HepG2 (cell line): ENCODE measurements at regions not wholly inside any gene's neighbourhood (a gene's known extent, or its start where the extent isn't known, plus 50 kb on each side); places are given as distances from the start of the nearest gene placed in this dataset.

Experiments used
- ATAC-seq: fragments of 200-7000 bp; cut with Tn5 transposase; 3 replicates; pipeline ENCODE4 v1.9.1; 2020; ENCODE audit warnings: mild to moderate bottlenecking, moderate library complexity
- BruUV-seq: library from RNA; stranded (reverse); fragments of 400-500 nt; replicated peaks from 2 replicates; lab custom pipeline; 2021; lab: Mats Ljungman, UMichigan
- CTCF ChIA-PET: fragments of 300-600 bp; formaldehyde crosslinking; extraction: SDS; loops from one replicate; lab custom pipeline; 2021; ENCODE audit warnings: low total read pairs, inconsistent platforms, low intra/inter-chr PET ratio; lab: Yijun Ruan, JAX
- POLR2A ChIA-PET: fragments of 350-600 bp; sonication (Branson Sonifier 250); formaldehyde crosslinking; loops from one replicate; lab custom pipeline; 2020; ENCODE audit warnings: antibody characterized with exemption, inconsistent platforms; lab: Yijun Ruan, JAX
- DNase-seq: peaks from one replicate; pipeline ENCODE4 v3.0.0-alpha.2; 2015; ENCODE audit warnings: low spot score
- FAIRE-seq: peaks from 3 replicates; lab custom pipeline; 2011; peaks lifted over from hg19 to GRCh38; lab: Jason Lieb, UNC
- H2AFZ ChIP-seq: one replicate; pipeline ENCODE4 v1.6.1; 2011; ENCODE audit warnings: low read length, inconsistent platforms
- H3K27ac ChIP-seq: fragments of 300-600 bp; 3 replicates; pipeline ENCODE4 v1.8.0; 2011; ENCODE audit warnings: mixed run types, mild to moderate bottlenecking, mixed read lengths, low read length, inconsistent platforms; ENCODE audit not compliant: insufficient read depth; ENCODE audit errors: extremely low read length
- H3K27me3 ChIP-seq, 2 experiments: fragments of 200-600 bp in 1 of 2; 2 replicates in 1 of 2; 3 replicates in 1 of 2; pipeline versions ENCODE4 v1.6.0 to v1.8.0; 2011; ENCODE audit warnings: low read length in 2 of 2, mild to moderate bottlenecking in 2 of 2, moderate library complexity in 2 of 2, inconsistent platforms in 1 of 2; ENCODE audit not compliant: insufficient read depth in 2 of 2, control insufficient read depth in 1 of 2
- H3K36me3 ChIP-seq, 2 experiments: fragments of 200-600 bp in 1 of 2; replicated peaks in 1 of 2; 2 replicates in 1 of 2; 3 replicates in 1 of 2; pipeline versions ENCODE4 v1.5.1 to v1.8.0; 2011; ENCODE audit warnings: low read length in 2 of 2, inconsistent platforms in 1 of 2; ENCODE audit not compliant: insufficient read depth in 2 of 2, control insufficient read depth in 1 of 2
- H3K4me1 ChIP-seq: 2 replicates; pipeline ENCODE4 v1.5.1; 2012; ENCODE audit warnings: low read length, inconsistent platforms; ENCODE audit not compliant: insufficient read depth
- H3K4me2 ChIP-seq: 2 replicates; pipeline ENCODE4 v1.6.0; 2011; ENCODE audit warnings: low read depth, low read length, inconsistent platforms
- H3K4me3 ChIP-seq, 3 experiments: fragments of 200-600 bp in 1 of 3; sonication (generic), shearing (Covaris generic) in 1 of 3; replicated peaks in 1 of 3; 2 replicates each; pipeline ENCODE4 v1.5.1; 2011 to 2016; ENCODE audit warnings: low read length in 3 of 3, inconsistent platforms in 2 of 3, low read depth in 2 of 3, mild to moderate bottlenecking in 2 of 3, control low read depth in 1 of 3, mixed read lengths in 1 of 3; ENCODE audit not compliant: insufficient read depth in 1 of 3
- H3K79me2 ChIP-seq: one replicate; pipeline ENCODE4 v1.6.1; 2011; ENCODE audit warnings: low read length, inconsistent platforms; ENCODE audit not compliant: insufficient read depth
- H3K9ac ChIP-seq: 2 replicates; pipeline ENCODE4 v1.6.0; 2011; ENCODE audit warnings: mild to moderate bottlenecking, low read depth, low read length, inconsistent platforms; ENCODE audit not compliant: insufficient read depth
- H3K9me3 ChIP-seq: 2 replicates; pipeline ENCODE4 v1.5.1; 2012; ENCODE audit warnings: mild to moderate bottlenecking, low read length
- H4K20me1 ChIP-seq: 2 replicates; pipeline ENCODE4 v1.6.0; 2011; ENCODE audit warnings: inconsistent platforms, mild to moderate bottlenecking, low read length, moderate library complexity; ENCODE audit not compliant: insufficient read depth
- ATF6 ChIP-seq: sonication (generic); formaldehyde crosslinking; conservative IDR thresholded peaks from 2 replicates; pipeline ENCODE4 v1.4.0; 2020; ENCODE audit warnings: missing genetic modification reagents
- ELK4 ChIP-seq: sonication (generic); formaldehyde crosslinking; IDR thresholded peaks from 2 replicates; pipeline ENCODE4 v1.9.0; 2021; ENCODE audit warnings: missing genetic modification reagents, borderline replicate concordance
- GABPA ChIP-seq, 2 experiments: IDR thresholded peaks; 2 replicates each; pipeline ENCODE4 v1.6.1; 2011 to 2016; ENCODE audit warnings: low read depth in 2 of 2, low read length in 1 of 2, missing biosample characterization in 1 of 2, missing genetic modification characterization in 1 of 2
- HIC2 ChIP-seq: sonication (generic); formaldehyde crosslinking; IDR thresholded peaks from 2 replicates; pipeline ENCODE4 v1.9.0; 2022; ENCODE audit warnings: low read depth, missing genetic modification reagents
- HNRNPH1 ChIP-seq: fragments of 200-400 bp; formaldehyde crosslinking; optimal IDR thresholded peaks from 2 replicates; pipeline ENCODE3; 2017; ENCODE audit warnings: mild to moderate bottlenecking, low read depth, low read length
- NKX3-1 ChIP-seq: sonication (generic); formaldehyde crosslinking; IDR thresholded peaks from 2 replicates; pipeline ENCODE4 v1.5.0; 2020; ENCODE audit warnings: missing genetic modification reagents
- RELA ChIP-seq: sonication (generic); formaldehyde crosslinking; IDR thresholded peaks from 2 replicates; pipeline ENCODE4 v1.4.0; 2020; ENCODE audit warnings: missing genetic modification reagents
- TAF1 ChIP-seq: sonication (generic); formaldehyde crosslinking; IDR thresholded peaks from 2 replicates; pipeline ENCODE4 v1.4.0; 2020; ENCODE audit warnings: missing genetic modification reagents
- ZBED4 ChIP-seq: sonication (generic); formaldehyde crosslinking; IDR thresholded peaks from 2 replicates; pipeline ENCODE4 v1.4.0; 2020; ENCODE audit warnings: missing genetic modification reagents, borderline replicate concordance
- ZNF326 ChIP-seq: sonication (generic); formaldehyde crosslinking; IDR thresholded peaks from 2 replicates; pipeline ENCODE4 v1.4.0; 2020; ENCODE audit warnings: missing genetic modification reagents, borderline replicate concordance
- ZNF383 ChIP-seq: sonication (generic); formaldehyde crosslinking; IDR thresholded peaks from 2 replicates; pipeline ENCODE4 v1.4.0; 2020; ENCODE audit warnings: missing genetic modification reagents, mild to moderate bottlenecking, borderline replicate concordance
- ZNF740 ChIP-seq: sonication (generic); formaldehyde crosslinking; IDR thresholded peaks from 2 replicates; pipeline ENCODE4 v1.4.0; 2020; ENCODE audit warnings: missing genetic modification reagents
- WGBS: methylation state at CpG from one replicate; pipeline ENCODE4 v1.1.6; 2017; ENCODE audit warnings: low lambda C conversion rate; 5-methylcytosine and 5-hydroxymethylcytosine counted together
- in situ Hi-C: cut with HindIII; loops from 2 replicates; pipeline ENCODE4 v1.10.0; 2017; ENCODE audit warnings: low pct_unique_long_range_greater_than_20kb; ENCODE audit not compliant: extremely low pct_ligation_motif_present
- intact Hi-C: fragments of 100-400 bp; cut with micrococcal nuclease; formaldehyde crosslinking; loops from one replicate; pipeline ENCODE4 v1.10.0; 2022; ENCODE audit not compliant: unreplicated experiment
- TF ChIP-seq, protein P1 (sequence below): sonication (generic); formaldehyde crosslinking; IDR thresholded peaks from 2 replicates; pipeline ENCODE4 v1.4.0; 2020; ENCODE audit warnings: mild to moderate bottlenecking, missing genetic modification reagents

DNA sequence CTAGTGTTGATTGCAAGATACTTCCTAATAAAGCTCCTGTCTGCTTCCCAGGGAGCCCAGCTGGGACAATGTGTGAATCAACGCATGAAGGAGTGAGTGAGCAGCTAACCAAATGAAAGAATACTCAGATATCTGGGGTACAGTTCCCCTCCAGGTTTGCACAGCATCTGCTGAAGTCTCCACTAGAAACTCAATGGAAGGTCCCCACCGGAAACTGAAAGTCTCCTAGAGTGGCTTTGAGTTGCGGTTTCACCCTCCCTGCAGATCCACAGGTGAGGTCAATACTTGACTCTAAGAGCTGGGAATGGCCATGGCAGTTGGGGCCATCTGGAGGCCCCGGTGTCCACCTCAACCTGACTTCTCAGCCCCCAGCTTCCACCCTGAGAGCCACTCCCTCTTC is 198.2 kb upstream of the MSX2 start:
- intact Hi-C loops = no loop called here
- no peaks in the 10 kb centered on the region for H3K27me3 ChIP-seq
- 7% methylated on average over 3 of the region's 4 CpGs for WGBS
- no TSS peak for BruUV-seq
- no peaks in the 10 kb centered on the region for H3K79me2 ChIP-seq
- H3K4me1 ChIP-seq = no peaks in the 10 kb centered on the region
- no peak for FAIRE-seq
- no peaks in the 10 kb centered on the region for H3K36me3 ChIP-seq
- H3K9me3 ChIP-seq = no peaks in the 10 kb centered on the region
- ChIA-PET CTCF (no interaction called here), POLR2A (no interaction called here)
- H3K4me2 ChIP-seq = no peak overlapping the region
- H3K9ac ChIP-seq = no peak overlapping the region
- no peak overlapping the region for H3K27ac ChIP-seq
- no peaks in the 10 kb centered on the region for H4K20me1 ChIP-seq
- in situ Hi-C loops = no loop called here
- no peak for DNase-seq
- no peak for ATAC-seq
- H3K4me3 ChIP-seq = no peak overlapping the region
- H2AFZ ChIP-seq = no peak overlapping the region
- TF ChIP-seq HIC2 (no peak), ELK4 (no peak), HNRNPH1 (no peak), RELA (no peak), ZNF326 (CRISPR knock-in tag) (no peak), ZBED4 (CRISPR knock-in tag) (no peak), GABPA (IDR thresholded peaks at IDR 0.05; ENCODE audit: low read depth, low read length) (no peak), GABPA (CRISPR knock-in tag; IDR thresholded peaks at IDR 0.05; ENCODE audit: low read depth) (no peak), ATF6 (CRISPR knock-in tag) (no peak), ZNF740 (no peak), TAF1 (CRISPR knock-in tag) (no peak), NKX3-1 (CRISPR knock-in tag) (no peak), ZNF383 (CRISPR knock-in tag) (no peak)
- TF ChIP-seq, protein P1, sequence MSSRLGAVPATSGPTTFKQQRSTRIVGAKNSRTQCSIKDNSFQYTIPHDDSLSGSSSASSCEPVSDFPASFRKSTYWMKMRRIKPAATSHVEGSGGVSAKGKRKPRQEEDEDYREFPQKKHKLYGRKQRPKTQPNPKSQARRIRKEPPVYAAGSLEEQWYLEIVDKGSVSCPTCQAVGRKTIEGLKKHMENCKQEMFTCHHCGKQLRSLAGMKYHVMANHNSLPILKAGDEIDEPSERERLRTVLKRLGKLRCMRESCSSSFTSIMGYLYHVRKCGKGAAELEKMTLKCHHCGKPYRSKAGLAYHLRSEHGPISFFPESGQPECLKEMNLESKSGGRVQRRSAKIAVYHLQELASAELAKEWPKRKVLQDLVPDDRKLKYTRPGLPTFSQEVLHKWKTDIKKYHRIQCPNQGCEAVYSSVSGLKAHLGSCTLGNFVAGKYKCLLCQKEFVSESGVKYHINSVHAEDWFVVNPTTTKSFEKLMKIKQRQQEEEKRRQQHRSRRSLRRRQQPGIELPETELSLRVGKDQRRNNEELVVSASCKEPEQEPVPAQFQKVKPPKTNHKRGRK = no peak
